Transverse colon (tissue), 4 donors: ENCODE measurements at regions not wholly inside any gene's neighbourhood (a gene's known extent, or its start where the extent isn't known, plus 50 kb on each side); places are given as distances from the start of the nearest gene placed in this dataset.

Experiments
- CTCF ChIP-seq, 5 experiments: fragments of 200-600 bp in 3 of 5; fragments of 450-650 bp in 2 of 5; sonication (generic) in 3 of 5; IDR thresholded peaks; 1 replicate in 2 of 5; 2 replicates in 3 of 5; pipeline ENCODE4 v1.5.1; 2016 to 2017; ENCODE audit warnings: antibody characterized with exemption in 5 of 5, inconsistent platforms in 3 of 5, mild to moderate bottlenecking in 2 of 5, moderate library complexity in 1 of 5
- POLR2A ChIP-seq: fragments of 450-650 bp; IDR thresholded peaks from one replicate; pipeline ENCODE4 v1.6.1; 2016; ENCODE audit warnings: antibody characterized with exemption, mild to moderate bottlenecking, moderate library complexity
- POLR2AphosphoS5 ChIP-seq, 3 donors: sonication (generic); formaldehyde crosslinking; IDR thresholded peaks; one replicate each; pipeline ENCODE4 v1.6.1; 2016; ENCODE audit warnings: antibody characterized with exemption in 3 of 3

- TF ChIP-seq POLR2A (no peak), POLR2AphosphoS5 (IDR thresholded peaks at IDR 0.05) (no peak), CTCF (IDR thresholded peaks at IDR 0.05) (no peak)
Observed at GRCh38 chr4:14620567-14621141, 381.6 kb upstream of the CPEB2 start.
